GM18519 (cell line): ENCODE measurements at regions not wholly inside any gene's neighbourhood (a gene's known extent, or its start where the extent isn't known, plus 50 kb on each side); places are given as distances from the start of the nearest gene placed in this dataset.
"Not testable (repeated sequence)": the region's sequence is repeated elsewhere in the genome, so short reads cannot be mapped to it uniquely, and the experiment has no call there.

ENCODE experiments used
- ATAC-seq: cut with Tn5 transposase; IDR thresholded peaks from one replicate; pipeline ENCODE4 v1.9.1; 2021; ENCODE audit warnings: mild to moderate bottlenecking, moderate library complexity; ENCODE audit not compliant: unreplicated experiment, low FRiP score

GRCh38 chr3:72179107-72179464, 394.1 kb upstream of the PROK2 start:
- no peak for ATAC-seq

- no peak for ATAC-seq
Measured at GRCh38 chr3:72178463-72179106, 393.6 kb upstream of the PROK2 start.

- no peak for ATAC-seq
Measured at GRCh38 chr3:72177075-72178050, 392.4 kb upstream of the PROK2 start.

GRCh38 chr3:72176537-72177041, 391.6 kb upstream of the PROK2 start:
- ATAC-seq, result peak; percentile 93

- no peak for ATAC-seq
Measured at GRCh38 chr3:72175296-72175858, 390.4 kb upstream of the PROK2 start.

- ATAC-seq, result no peak
Measured at GRCh38 chr3:72174890-72175289, 389.9 kb upstream of the PROK2 start.

GRCh38 chr3:72174040-72174439, 389.1 kb upstream of the PROK2 start:
- ATAC-seq, result no peak

GRCh38 chr3:72171946-72172345, 387.0 kb upstream of the PROK2 start:
- no peak for ATAC-seq

- ATAC-seq, result no peak
Measured at GRCh38 chr3:72171463-72171881, 386.5 kb upstream of the PROK2 start.

- no peak for ATAC-seq
Measured at GRCh38 chr3:72169561-72170472, 384.9 kb upstream of the PROK2 start.

GRCh38 chr3:72169120-72169519, 384.2 kb upstream of the PROK2 start:
- ATAC-seq, result no peak

GRCh38 chr3:72165808-72166207, 380.9 kb upstream of the PROK2 start:
- ATAC-seq, result no peak

GRCh38 chr3:72165317-72165716, 380.4 kb upstream of the PROK2 start:
- no peak for ATAC-seq

- no peak for ATAC-seq
Measured at GRCh38 chr3:72164635-72164978, 379.7 kb upstream of the PROK2 start.

GRCh38 chr3:72163809-72164634, 379.1 kb upstream of the PROK2 start:
- ATAC-seq, result peak; percentile 83

GRCh38 chr3:72162649-72163184, 377.8 kb upstream of the PROK2 start:
- ATAC-seq, result no peak

- ATAC-seq, result no peak
Measured at GRCh38 chr3:72161881-72162595, 377.1 kb upstream of the PROK2 start.

GRCh38 chr3:72161285-72161684, 376.3 kb upstream of the PROK2 start:
- ATAC-seq, result not testable (repeated sequence)

GRCh38 chr3:72160351-72160750, 375.4 kb upstream of the PROK2 start:
- no peak for ATAC-seq
